ENCODE measurements at regions not wholly inside any gene's neighbourhood (a gene's known extent, or its start where the extent isn't known, plus 50 kb on each side); places are given as distances from the start of the nearest gene placed in this dataset.

- H3K4me3 ChIP-seq (ENCODE audit: insufficient read depth, low read length, poor library complexity, severe bottlenecking), result no peak overlapping the region
- H3K9ac ChIP-seq (ENCODE audit: low read length), result no peak overlapping the region
- H3K27ac ChIP-seq (ENCODE audit: low read depth, low read length), result no peak overlapping the region
- H3K4me2 ChIP-seq (ENCODE audit: low read depth, low read length, poor library complexity, severe bottlenecking), result no peak overlapping the region
- no peaks in the 10 kb centered on the region for H3K36me3 ChIP-seq (ENCODE audit: low read length)
- no peaks in the 10 kb centered on the region for H3K79me2 ChIP-seq (ENCODE audit: insufficient read depth, low read length)
- TF ChIP-seq EZH2phosphoT487 (conservative IDR thresholded peaks at IDR 0.05; ENCODE audit: low read length), result no peak
- TF ChIP-seq, protein P1, sequence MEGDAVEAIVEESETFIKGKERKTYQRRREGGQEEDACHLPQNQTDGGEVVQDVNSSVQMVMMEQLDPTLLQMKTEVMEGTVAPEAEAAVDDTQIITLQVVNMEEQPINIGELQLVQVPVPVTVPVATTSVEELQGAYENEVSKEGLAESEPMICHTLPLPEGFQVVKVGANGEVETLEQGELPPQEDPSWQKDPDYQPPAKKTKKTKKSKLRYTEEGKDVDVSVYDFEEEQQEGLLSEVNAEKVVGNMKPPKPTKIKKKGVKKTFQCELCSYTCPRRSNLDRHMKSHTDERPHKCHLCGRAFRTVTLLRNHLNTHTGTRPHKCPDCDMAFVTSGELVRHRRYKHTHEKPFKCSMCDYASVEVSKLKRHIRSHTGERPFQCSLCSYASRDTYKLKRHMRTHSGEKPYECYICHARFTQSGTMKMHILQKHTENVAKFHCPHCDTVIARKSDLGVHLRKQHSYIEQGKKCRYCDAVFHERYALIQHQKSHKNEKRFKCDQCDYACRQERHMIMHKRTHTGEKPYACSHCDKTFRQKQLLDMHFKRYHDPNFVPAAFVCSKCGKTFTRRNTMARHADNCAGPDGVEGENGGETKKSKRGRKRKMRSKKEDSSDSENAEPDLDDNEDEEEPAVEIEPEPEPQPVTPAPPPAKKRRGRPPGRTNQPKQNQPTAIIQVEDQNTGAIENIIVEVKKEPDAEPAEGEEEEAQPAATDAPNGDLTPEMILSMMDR (IDR thresholded peaks at IDR 0.05; ENCODE audit: insufficient read depth, low read length, poor library complexity, severe bottlenecking), result no peak
- H3K9me3 ChIP-seq (ENCODE audit: insufficient read depth, low read length), result no peaks in the 10 kb centered on the region
- H2AFZ ChIP-seq (ENCODE audit: low read depth, low read length, severe bottlenecking), result no peak overlapping the region
- H3K9me2 ChIP-seq (replicated peaks; ENCODE audit: insufficient read depth, low read length), result no peaks in the 10 kb centered on the region
- H3K27me3 ChIP-seq (ENCODE audit: low read length), result no peaks in the 10 kb centered on the region
- no peaks in the 10 kb centered on the region; the same call in 1 of the 2 replicates for H4K20me1 ChIP-seq (ENCODE audit: low read depth, low read length)
- H3F3A ChIP-seq (ENCODE audit: insufficient read depth), result no peaks in the 10 kb centered on the region
Measured at GRCh38 chr11:104422324-104422944, 258.5 kb upstream of the PDGFD start.

DNA sequence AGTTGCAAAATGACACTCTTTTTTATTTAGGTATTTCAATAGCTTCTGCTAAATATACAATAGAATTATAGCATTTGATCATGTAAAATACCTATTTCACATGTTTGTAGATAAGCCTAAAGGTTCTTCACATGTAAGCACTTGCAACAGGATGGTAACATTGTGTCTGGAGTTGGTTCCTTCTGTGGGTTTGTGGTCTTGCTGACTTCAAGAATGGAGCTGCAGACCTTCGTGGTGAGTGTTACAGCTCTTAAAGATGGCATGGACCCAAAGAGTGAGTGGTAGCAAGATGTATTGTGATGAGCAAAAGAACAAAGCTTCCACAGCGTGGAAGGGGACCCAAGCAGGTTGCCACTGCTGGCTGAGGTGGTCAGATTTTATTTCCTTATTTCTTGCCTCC is 246.4 kb upstream of the PDGFD start:
- Histone ChIP-seq H3K4me3 (ENCODE audit: insufficient read depth, low read length, poor library complexity, severe bottlenecking) (no peak overlapping the region), H3K4me2 (ENCODE audit: low read depth, low read length, poor library complexity, severe bottlenecking) (no peak overlapping the region), H4K20me1 (ENCODE audit: low read depth, low read length) (no peaks in the 10 kb centered on the region), H3K9me3 (ENCODE audit: insufficient read depth, low read length) (no peaks in the 10 kb centered on the region), H3K27me3 (ENCODE audit: low read length) (no peaks in the 10 kb centered on the region), H3F3A (ENCODE audit: insufficient read depth) (no peaks in the 10 kb centered on the region), H3K9me2 (replicated peaks; ENCODE audit: insufficient read depth, low read length) (no peaks in the 10 kb centered on the region), H3K9ac (ENCODE audit: low read length) (no peak overlapping the region), H3K36me3 (ENCODE audit: low read length) (no peaks in the 10 kb centered on the region), H3K27ac (ENCODE audit: low read depth, low read length) (no peak overlapping the region), H2AFZ (ENCODE audit: low read depth, low read length, severe bottlenecking) (no peak overlapping the region), H3K79me2 (ENCODE audit: insufficient read depth, low read length) (no peaks in the 10 kb centered on the region)
- TF ChIP-seq, protein P1 (IDR thresholded peaks at IDR 0.05; ENCODE audit: insufficient read depth, low read length, poor library complexity, severe bottlenecking), result no peak
- TF ChIP-seq EZH2phosphoT487 (conservative IDR thresholded peaks at IDR 0.05; ENCODE audit: low read length), result no peak

DNA sequence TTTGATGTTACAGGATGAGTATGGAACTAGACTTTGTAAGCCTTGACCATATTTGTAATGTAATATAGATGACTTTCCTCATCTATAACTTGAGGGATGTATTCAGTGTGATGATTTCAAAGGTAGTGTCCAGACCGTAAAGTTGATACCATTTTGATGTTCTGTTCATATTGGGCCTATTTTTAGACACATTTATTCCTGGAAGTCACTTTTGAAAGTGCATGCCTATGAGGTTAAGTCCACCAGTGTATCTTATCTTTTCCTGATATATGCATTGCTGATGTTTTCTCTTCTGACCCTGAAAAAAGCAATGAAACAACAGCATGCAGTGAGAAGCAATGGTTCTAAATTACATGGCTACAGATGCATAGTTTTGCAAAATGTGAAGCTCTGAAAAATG is 244.7 kb upstream of the PDGFD start:
- Histone ChIP-seq H3K36me3 (ENCODE audit: low read length) (no peaks in the 10 kb centered on the region), H3K9ac (ENCODE audit: low read length) (no peak overlapping the region), H2AFZ (ENCODE audit: low read depth, low read length, severe bottlenecking) (no peak overlapping the region), H3K4me2 (ENCODE audit: low read depth, low read length, poor library complexity, severe bottlenecking) (no peak overlapping the region), H3K9me3 (ENCODE audit: insufficient read depth, low read length) (no peaks in the 10 kb centered on the region), H4K20me1 (ENCODE audit: low read depth, low read length) (no peaks in the 10 kb centered on the region), H3F3A (ENCODE audit: insufficient read depth) (no peaks in the 10 kb centered on the region), H3K27me3 (ENCODE audit: low read length) (no peaks in the 10 kb centered on the region), H3K4me3 (ENCODE audit: insufficient read depth, low read length, poor library complexity, severe bottlenecking) (no peak overlapping the region), H3K9me2 (replicated peaks; ENCODE audit: insufficient read depth, low read length) (no peaks in the 10 kb centered on the region), H3K27ac (ENCODE audit: low read depth, low read length) (no peak overlapping the region), H3K79me2 (ENCODE audit: insufficient read depth, low read length) (no peaks in the 10 kb centered on the region)
- no peak for TF ChIP-seq EZH2phosphoT487 (conservative IDR thresholded peaks at IDR 0.05; ENCODE audit: low read length)
- TF ChIP-seq, protein P1 (IDR thresholded peaks at IDR 0.05; ENCODE audit: insufficient read depth, low read length, poor library complexity, severe bottlenecking), result no peak

Data from SU-DHL-6 (cell line).